Spinal cord (tissue), 9 donors: ENCODE measurements at regions not wholly inside any gene's neighbourhood (a gene's known extent, or its start where the extent isn't known, plus 50 kb on each side); places are given as distances from the start of the nearest gene placed in this dataset.

Experiments
- DNase-seq, 6 donors: peaks; one replicate each; pipeline versions ENCODE4 v3.0.0 to v3.0.0-alpha.2; 2013 to 2015; ENCODE audit warnings: low spot score in 6 of 6, low read depth in 4 of 6
- H3K27ac ChIP-seq: one replicate; pipeline ENCODE4 v1.5.1; 2013; ENCODE audit warnings: low read depth, low read length, control low read depth
- H3K27me3 ChIP-seq: one replicate; pipeline ENCODE4 v1.6.1; 2013; ENCODE audit warnings: low read length; ENCODE audit not compliant: control insufficient read depth, insufficient read depth
- H3K36me3 ChIP-seq: one replicate; pipeline ENCODE4 v1.6.1; 2013; ENCODE audit warnings: low read length; ENCODE audit not compliant: control insufficient read depth, insufficient read depth
- H3K4me1 ChIP-seq: one replicate; pipeline ENCODE4 v1.6.1; 2013; ENCODE audit warnings: low read length; ENCODE audit not compliant: control insufficient read depth, insufficient read depth
- H3K4me3 ChIP-seq: one replicate; pipeline ENCODE4 v1.5.1; 2013; ENCODE audit warnings: low read depth, low read length, control low read depth
- H3K9me3 ChIP-seq: one replicate; pipeline ENCODE4 v1.6.1; 2013; ENCODE audit warnings: low read length; ENCODE audit not compliant: control insufficient read depth, insufficient read depth
- WGBS: methylation state at CpG from one replicate; pipeline ENCODE4 v1.1.5; 2013; ENCODE audit warnings: missing lambda C conversion rate; ENCODE audit not compliant: insufficient coverage; 5-methylcytosine and 5-hydroxymethylcytosine counted together
- donor health status: healthy.

- 83% methylated on average over 1 of the region's 2 CpGs for WGBS
- Histone ChIP-seq H3K36me3 (no peaks in the 10 kb centered on the region), H3K27ac (no peak overlapping the region), H3K9me3 (no peaks in the 10 kb centered on the region), H3K27me3 (no peaks in the 10 kb centered on the region), H3K4me1 (no peaks in the 10 kb centered on the region), H3K4me3 (no peak overlapping the region)
- DNase-seq, result no peak
Observed at GRCh38 chr21:17159697-17160096, 353.1 kb upstream of the CXADR start.

GRCh38 chr21:17185674-17186073 lies 327.2 kb upstream of the CXADR start:
- peaks cover 3% of the 10 kb centered on the region for H3K9me3 ChIP-seq

GRCh38 chr21:17189963-17190362 lies 322.9 kb upstream of the CXADR start:
- no peaks in the 10 kb centered on the region for H3K4me1 ChIP-seq
- no peaks in the 10 kb centered on the region for H3K27me3 ChIP-seq
- H3K36me3 ChIP-seq, result no peaks in the 10 kb centered on the region
- H3K9me3 ChIP-seq, result peaks cover 8% of the 10 kb centered on the region
- WGBS, result no CpG with 5 or more reads among the region's 2 CpGs
- DNase-seq, result no peak
- no peak overlapping the region for H3K4me3 ChIP-seq
- no peak overlapping the region for H3K27ac ChIP-seq

More at GRCh38 chr21:17185674-17186073, 327.2 kb upstream of the CXADR start:
- 77% methylated on average over 1 of the region's 3 CpGs for WGBS
- no peak overlapping the region for H3K27ac ChIP-seq
- no peak overlapping the region for H3K4me3 ChIP-seq
- no peaks in the 10 kb centered on the region for H3K4me1 ChIP-seq
- no peaks in the 10 kb centered on the region for H3K36me3 ChIP-seq
- no peak for DNase-seq
- no peaks in the 10 kb centered on the region for H3K27me3 ChIP-seq

GRCh38 chr21:17191346-17191993 lies 321.4 kb upstream of the CXADR start:
- Histone ChIP-seq H3K4me3 (no peak overlapping the region), H3K4me1 (no peaks in the 10 kb centered on the region), H3K27ac (no peak overlapping the region), H3K27me3 (no peaks in the 10 kb centered on the region), H3K36me3 (no peaks in the 10 kb centered on the region), H3K9me3 (peaks cover 6% of the 10 kb centered on the region)
- 100% methylated on average over 1 of the region's 1 CpG for WGBS
- no peak for DNase-seq

- peak in 1 of 6 donors; percentile 64 for DNase-seq
- H3K4me3 ChIP-seq, result no peak overlapping the region
Observed at GRCh38 chr21:17195351-17195750, 317.5 kb upstream of the CXADR start.

GRCh38 chr21:17195976-17196375 lies 316.9 kb upstream of the CXADR start:
- no peak overlapping the region for H3K4me3 ChIP-seq
- H3K9me3 ChIP-seq, result peaks cover 5% of the 10 kb centered on the region
- H3K4me1 ChIP-seq, result no peaks in the 10 kb centered on the region
- H3K27ac ChIP-seq, result no peak overlapping the region
- no peaks in the 10 kb centered on the region for H3K36me3 ChIP-seq
- WGBS, result no CpG with 5 or more reads among the region's 1 CpG
- H3K27me3 ChIP-seq, result no peaks in the 10 kb centered on the region
- DNase-seq, result peak in 2 of 6 donors; percentile 37 to 91

More at GRCh38 chr21:17195351-17195750, 317.5 kb upstream of the CXADR start:
- H3K27me3 ChIP-seq, result no peaks in the 10 kb centered on the region
- peaks cover 5% of the 10 kb centered on the region for H3K9me3 ChIP-seq
- no peaks in the 10 kb centered on the region for H3K4me1 ChIP-seq
- no CpG with 5 or more reads among the region's 1 CpG for WGBS
- H3K36me3 ChIP-seq, result no peaks in the 10 kb centered on the region
- H3K27ac ChIP-seq, result no peak overlapping the region

- Histone ChIP-seq H3K4me1 (no peaks in the 10 kb centered on the region), H3K27me3 (no peaks in the 10 kb centered on the region), H3K9me3 (peaks cover under 1% of the 10 kb centered on the region), H3K4me3 (no peak overlapping the region), H3K36me3 (no peaks in the 10 kb centered on the region), H3K27ac (no peak overlapping the region)
- WGBS, result no CpG with 5 or more reads among the region's 2 CpGs
- peak in 1 of 6 donors; percentile 44 for DNase-seq
Observed at GRCh38 chr21:17196623-17197022, 316.2 kb upstream of the CXADR start.

- WGBS, result no CpG with 5 or more reads among the region's 1 CpG
- peak in 1 of 6 donors; percentile 35 for DNase-seq
- Histone ChIP-seq H3K4me1 (no peaks in the 10 kb centered on the region), H3K36me3 (no peaks in the 10 kb centered on the region), H3K4me3 (no peak overlapping the region), H3K27ac (no peak overlapping the region), H3K9me3 (no peaks in the 10 kb centered on the region), H3K27me3 (no peaks in the 10 kb centered on the region)
Observed at GRCh38 chr21:17197996-17198395, 314.8 kb upstream of the CXADR start.

GRCh38 chr21:17200250-17200649 lies 312.6 kb upstream of the CXADR start:
- Histone ChIP-seq H3K36me3 (no peaks in the 10 kb centered on the region), H3K27ac (no peak overlapping the region), H3K4me3 (no peak overlapping the region), H3K27me3 (no peaks in the 10 kb centered on the region), H3K9me3 (no peaks in the 10 kb centered on the region), H3K4me1 (no peaks in the 10 kb centered on the region)
- WGBS, result 57% methylated on average over 1 of the region's 2 CpGs
- no peak for DNase-seq

- Histone ChIP-seq H3K36me3 (no peaks in the 10 kb centered on the region), H3K4me1 (no peaks in the 10 kb centered on the region), H3K27ac (no peak overlapping the region), H3K27me3 (no peaks in the 10 kb centered on the region), H3K9me3 (no peaks in the 10 kb centered on the region), H3K4me3 (no peak overlapping the region)
- peak in 1 of 6 donors; percentile 55 for DNase-seq
- WGBS, result no CpG with 5 or more reads among the region's 2 CpGs
Observed at GRCh38 chr21:17201741-17202260, 311.0 kb upstream of the CXADR start.
